ENCODE measurements at regions not wholly inside any gene's neighbourhood (a gene's known extent, or its start where the extent isn't known, plus 50 kb on each side); places are given as distances from the start of the nearest gene placed in this dataset.
"Not testable (repeated sequence)": the region's sequence is repeated elsewhere in the genome, so short reads cannot be mapped to it uniquely, and the experiment has no call there.

DNA sequence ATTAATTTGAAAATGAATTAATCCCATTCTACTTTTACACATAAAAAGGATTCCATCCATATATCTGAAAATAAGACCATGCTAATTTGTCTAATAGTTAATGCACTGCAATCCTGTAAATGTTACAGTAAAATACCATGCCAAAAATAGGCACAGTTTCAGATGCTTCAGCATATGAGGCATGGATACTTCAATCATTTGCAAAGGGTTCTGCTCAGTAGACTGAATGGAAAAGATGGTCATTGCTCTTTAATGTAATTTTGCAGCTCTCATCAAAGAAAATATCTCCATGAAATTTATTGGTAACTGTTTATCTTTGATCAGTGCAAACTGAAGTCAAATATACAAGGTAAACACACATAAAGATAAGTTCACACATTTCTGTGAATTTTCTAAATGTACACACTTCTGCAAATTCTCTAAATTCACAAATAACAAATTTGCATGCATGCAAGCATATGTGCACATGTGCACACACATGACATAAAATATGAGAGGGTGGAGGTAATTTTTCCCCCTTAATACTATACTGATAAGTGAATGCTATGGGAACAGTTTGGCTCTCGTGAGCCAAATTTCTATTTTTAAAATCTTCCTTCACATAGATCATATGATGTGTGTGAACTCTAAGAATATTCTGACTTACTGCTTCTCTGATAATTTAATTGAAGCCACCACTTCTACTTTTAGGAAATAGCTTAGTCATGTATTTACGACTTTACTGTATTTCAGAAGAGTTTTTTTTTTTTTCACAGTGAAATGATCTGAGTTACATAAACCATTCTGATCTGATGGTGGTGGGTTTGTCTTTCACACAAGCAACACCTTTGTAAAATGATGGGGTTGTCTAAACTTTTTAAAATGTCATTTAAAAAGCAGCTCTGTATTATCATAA is 996.8 kb upstream of the CITED2 start:
- in situ Hi-C loops (cut with HindIII; ENCODE audit: low sequenced_read_pairs) = no loop called here
- DNase-seq (ENCODE audit: low spot score) = no peak

DNA sequence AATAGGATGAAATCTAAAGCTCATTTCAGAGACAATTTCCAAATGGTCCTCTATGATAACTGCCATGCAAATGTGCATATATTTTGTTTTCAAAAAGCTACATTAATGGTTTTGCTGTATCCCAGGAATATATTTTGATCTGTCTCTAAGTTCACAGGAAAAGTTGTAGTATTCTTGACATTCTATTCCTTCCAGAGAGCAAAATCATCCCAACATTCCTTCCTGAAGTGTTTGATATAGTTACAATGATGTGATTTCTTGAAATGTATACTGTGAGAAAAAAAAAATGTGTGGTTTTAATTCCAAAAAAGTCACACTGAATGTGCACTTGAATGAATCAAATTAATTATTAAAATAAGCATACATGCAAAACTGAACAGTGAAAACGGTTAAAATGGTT is 996.0 kb upstream of the CITED2 start:
- in situ Hi-C loops (cut with HindIII; ENCODE audit: low sequenced_read_pairs) = no loop called here
- no peak for DNase-seq (ENCODE audit: low spot score)

DNA sequence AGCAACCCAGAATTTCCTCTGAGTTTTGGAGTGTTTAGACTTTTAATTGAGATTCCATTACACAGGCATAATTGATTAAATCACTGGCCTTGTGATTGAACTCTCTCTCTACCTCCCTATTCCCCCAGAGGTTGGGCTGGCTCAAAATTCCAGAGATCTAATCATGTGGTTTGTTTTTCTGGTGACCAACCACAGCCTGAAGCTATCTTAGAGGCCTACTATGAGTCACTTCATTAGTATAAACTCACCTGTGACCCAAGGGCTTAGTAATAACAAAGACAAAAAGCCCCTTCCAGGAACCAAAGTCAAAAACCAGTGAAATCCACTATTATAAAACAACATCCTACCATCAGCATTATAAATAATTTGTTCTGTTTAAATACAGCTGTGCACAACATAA is 992.5 kb upstream of the CITED2 start:
- in situ Hi-C loops (cut with HindIII; ENCODE audit: low sequenced_read_pairs) = no loop called here
- DNase-seq (ENCODE audit: low spot score) = no peak

DNA sequence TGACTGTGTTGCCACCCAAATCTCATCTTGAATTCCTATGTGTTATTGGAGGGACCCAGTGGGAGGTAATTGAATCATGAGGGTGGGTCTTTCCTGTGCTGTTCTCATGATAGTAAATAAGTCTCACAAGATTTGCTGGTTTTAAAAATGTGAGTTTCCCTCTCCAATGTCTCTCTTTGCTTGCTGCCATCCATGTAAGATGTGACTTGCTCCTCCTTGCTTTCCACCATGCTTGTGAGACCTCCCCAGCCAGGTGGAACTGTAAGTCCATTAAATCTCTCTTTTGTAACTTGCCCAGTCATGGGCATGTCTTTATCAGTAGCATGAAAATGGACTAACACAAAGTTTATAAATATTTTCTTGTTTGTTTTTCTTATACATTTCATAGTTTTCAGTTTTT is 990.5 kb upstream of the CITED2 start:
- in situ Hi-C loops (cut with HindIII; ENCODE audit: low sequenced_read_pairs) = no loop called here
- DNase-seq (ENCODE audit: low spot score) = no peak

DNA sequence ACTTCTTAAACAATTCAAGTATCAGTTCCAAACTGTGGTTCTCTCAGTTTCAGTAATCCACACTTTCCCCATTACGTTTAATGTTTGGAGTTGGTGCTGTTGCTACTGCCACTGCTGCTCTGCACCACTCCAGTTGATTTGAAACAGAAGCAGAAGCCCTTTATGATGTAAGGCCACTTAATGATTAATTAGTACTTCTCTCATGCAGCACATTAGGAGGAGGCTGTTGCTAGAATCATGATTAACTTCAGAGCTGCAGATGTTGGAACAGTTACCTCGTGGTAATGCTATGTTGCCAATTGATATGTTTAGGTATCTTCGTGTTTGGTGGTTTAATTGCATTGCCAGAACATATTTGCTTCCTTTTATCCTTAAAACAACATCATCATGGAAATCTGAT is 986.2 kb upstream of the CITED2 start:
- no peak for DNase-seq (ENCODE audit: low spot score)
- in situ Hi-C loops (cut with HindIII; ENCODE audit: low sequenced_read_pairs) = no loop called here

DNA sequence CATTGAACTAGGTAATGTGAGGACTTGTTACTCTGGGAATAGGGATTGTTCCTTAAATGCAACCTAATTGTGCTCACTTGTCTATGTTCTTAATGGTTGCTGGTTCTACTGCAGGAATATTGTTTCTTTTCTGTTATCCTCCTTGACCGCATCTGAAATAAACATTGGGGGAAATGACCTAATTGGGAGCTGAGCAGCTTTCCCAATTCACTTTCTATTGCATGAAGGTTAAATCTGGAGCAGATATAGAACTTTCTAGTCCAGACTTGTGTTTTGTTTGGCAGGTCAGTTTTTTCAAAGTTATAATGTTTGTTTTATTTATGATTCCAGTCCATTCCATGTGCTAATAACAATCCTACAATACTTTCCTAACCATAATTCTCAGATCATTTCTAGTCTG is 981.0 kb upstream of the CITED2 start:
- DNase-seq (ENCODE audit: low spot score) = no peak
- in situ Hi-C loops (cut with HindIII; ENCODE audit: low sequenced_read_pairs) = no loop called here

DNA sequence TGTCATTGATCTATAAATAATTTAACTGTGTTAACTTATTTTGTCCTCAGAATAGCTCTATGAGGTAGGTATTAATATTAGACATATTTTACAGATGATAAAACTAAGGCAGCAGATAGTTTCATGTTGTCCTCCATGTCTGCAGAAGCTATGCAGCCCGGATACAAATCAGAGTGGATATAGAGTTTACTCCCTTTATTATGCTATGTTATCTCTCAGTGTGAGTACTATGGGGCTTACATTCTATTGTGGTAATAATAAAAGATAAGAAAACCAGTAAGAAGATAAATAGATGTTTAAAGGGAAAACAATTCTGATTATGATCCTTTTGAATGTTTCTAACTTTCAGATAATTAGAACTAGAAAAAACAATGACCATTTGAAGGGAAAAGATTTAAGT is 979.8 kb upstream of the CITED2 start:
- no peak for DNase-seq (ENCODE audit: low spot score)
- in situ Hi-C loops (cut with HindIII; ENCODE audit: low sequenced_read_pairs) = no loop called here

DNA sequence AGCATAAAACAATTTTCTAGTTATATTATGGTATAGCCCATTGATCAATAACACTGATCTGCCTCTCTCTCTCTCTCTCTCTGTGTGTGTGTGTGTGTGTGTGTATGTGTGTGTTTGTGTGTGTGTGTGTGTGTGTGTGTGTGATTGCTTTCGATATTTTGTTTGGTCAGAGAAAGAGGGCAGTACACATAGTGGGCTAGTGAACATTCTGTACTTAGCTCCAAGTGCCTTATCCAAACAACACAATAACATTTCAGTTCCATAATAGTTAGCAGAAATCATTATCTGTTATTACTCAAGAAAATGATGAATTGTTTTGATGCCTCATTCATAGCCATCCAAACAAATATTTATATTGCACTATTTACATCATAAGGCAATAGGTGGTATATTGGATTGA is 979.1 kb upstream of the CITED2 start:
- DNase-seq (ENCODE audit: low spot score) = no peak
- in situ Hi-C loops (cut with HindIII; ENCODE audit: low sequenced_read_pairs) = no loop called here

DNA sequence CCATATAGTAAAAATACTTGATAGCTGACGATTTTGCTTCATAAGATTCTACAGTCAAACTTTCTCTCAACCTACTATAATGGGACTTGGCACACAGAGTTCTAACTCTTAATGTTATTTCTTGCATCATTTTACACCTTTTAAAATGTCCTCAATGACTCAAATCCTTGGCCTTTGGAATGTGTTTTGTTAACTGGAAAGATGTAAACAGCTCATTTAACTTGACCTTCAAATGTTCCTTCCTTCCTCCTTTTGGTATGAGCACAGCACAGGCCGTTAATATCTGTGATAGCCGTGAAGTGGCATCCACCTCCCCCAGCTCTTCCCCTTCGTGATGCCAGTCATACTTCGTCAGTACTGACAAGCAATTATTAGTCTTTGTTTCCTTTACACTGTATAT is 972.0 kb upstream of the CITED2 start:
- in situ Hi-C loops (cut with HindIII; ENCODE audit: low sequenced_read_pairs) = no loop called here
- DNase-seq (ENCODE audit: low spot score) = no peak

DNA sequence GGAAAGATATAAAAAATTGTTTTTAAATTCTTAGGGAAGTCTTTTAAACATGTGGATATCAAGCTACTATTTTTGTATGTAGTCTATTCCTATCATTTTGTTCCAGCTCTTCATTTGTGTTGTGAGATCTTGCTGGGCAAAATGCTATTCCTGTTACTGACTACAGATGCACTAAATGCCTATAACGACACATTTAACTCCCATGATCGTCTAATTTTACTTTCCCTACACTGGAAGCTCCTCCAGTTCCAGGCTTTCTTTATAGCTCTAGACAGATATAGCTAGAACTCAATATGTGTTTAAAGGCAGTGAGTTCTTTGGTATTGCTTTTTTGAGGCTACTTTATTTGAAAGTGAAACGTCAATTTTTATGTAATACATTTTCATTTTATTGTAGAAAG is 971.5 kb upstream of the CITED2 start:
- in situ Hi-C loops (cut with HindIII; ENCODE audit: low sequenced_read_pairs) = no loop called here
- no peak for DNase-seq (ENCODE audit: low spot score)

DNA sequence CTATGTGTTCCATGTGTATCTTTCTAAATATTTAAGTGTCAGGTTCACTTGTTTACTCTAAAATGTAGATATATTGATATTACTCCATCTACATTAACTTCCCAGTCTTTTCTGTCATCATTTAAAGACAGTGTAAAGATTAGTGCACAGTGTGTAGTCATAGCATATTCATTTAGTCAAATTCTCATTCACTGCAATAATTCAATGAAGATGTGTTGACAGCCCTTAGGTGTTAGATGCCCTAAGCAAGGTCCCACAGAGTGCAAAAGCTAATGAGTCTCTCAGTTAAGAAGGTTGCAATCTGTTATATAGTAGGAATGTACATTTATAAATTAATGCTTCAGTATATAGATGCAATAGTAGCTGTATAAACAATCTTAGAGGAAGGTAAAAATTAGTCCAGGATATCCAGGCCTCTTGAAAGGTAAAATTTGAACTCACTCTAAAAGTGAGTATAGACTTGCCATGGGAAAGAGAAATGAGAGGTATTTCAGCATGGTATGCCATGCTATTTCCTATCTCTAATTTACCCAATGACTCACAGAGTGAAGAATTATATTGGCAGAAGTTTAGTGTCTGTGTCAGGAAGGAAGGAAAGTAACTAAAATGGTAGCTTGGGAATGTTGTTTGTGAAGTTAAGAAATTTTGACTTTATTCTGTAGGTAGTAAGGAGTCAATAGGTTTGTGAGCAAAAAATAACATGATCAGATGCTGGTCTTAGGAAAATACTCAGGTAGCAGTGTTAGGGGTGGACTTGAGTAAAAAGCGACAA is 969.9 kb upstream of the CITED2 start:
- in situ Hi-C loops (cut with HindIII; ENCODE audit: low sequenced_read_pairs) = no loop called here
- no peak for DNase-seq (ENCODE audit: low spot score)

DNA sequence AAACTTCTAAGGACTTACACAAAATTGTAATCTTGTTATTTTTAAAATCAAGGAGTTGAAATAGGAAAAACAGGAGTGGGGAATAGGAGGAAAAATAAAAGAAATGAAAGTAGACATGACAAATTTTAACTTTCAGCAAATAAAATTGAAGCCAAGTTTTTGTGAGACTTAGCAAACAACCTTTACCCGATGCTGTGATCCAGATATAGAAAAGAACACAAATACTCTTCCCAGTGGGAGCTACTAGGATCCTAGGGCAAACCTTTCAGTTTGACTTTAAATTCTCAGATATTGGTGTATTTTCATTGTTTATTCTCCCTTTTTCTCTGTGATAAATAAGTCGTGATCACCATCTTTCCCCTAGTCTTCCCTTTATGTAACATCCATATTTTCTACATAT is 968.7 kb upstream of the CITED2 start:
- DNase-seq (ENCODE audit: low spot score) = no peak
- in situ Hi-C loops (cut with HindIII; ENCODE audit: low sequenced_read_pairs) = no loop called here

DNA sequence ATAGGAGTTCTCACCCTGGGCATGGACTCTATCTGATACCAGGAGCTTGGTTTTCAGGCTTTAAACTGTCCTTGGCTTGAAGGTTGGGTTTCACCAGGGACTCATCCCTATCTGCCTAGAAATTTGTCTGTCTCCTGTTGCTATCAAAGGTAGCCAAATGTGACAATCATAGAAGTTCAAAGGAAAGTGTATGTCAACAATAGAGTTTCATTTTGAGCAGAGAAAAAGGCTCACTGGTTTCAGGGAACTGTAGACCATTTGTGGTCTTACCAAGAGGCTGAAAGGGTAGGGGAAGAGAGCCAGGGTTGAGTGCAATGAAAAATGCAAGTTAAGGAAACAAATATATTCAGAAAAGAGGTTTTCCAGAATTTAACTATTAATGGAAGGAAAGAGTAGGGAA is 966.8 kb upstream of the CITED2 start:
- in situ Hi-C loops (cut with HindIII; ENCODE audit: low sequenced_read_pairs) = no loop called here
- DNase-seq (ENCODE audit: low spot score) = no peak

DNA sequence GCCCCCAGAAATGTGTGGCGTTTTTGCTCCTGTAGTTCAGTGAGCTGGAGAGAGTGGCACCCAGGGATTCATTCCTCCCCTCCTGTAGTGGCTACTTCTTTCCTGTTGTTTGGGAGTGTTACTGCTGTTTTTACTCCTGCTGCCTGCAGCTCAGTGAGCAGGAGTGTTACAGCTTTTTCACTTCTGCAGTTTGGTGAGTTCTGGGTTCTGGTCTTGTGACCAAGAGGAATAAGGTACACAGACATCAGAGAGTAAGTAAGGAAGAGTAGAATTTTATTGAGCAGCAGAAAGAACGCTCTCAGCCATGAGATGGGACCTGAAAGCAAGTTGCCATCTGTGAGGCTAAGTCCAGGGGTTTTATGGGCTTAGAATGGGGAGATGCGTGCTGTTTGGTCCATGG is 966.3 kb upstream of the CITED2 start:
- in situ Hi-C loops (cut with HindIII; ENCODE audit: low sequenced_read_pairs) = no loop called here
- DNase-seq (ENCODE audit: low spot score) = no peak

DNA sequence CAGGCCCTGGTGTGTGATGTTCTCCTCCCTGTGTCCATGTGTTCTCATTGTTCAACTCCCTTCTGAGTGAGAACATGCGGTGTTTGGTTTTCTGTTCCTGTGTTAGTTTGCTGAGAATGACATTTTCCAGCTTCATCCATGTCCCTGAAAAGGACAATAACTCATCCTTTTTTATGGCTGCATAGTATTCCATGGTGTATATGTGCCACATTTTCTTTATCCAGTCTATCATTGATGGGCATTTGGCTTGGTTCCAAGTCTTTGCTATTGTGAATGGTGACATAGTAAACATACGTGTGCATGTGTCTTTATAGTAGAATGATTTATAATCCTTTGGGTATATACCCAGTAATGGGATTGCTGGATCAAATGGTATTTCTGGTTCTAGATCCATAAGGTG is 964.6 kb upstream of the CITED2 start:
- in situ Hi-C loops (cut with HindIII; ENCODE audit: low sequenced_read_pairs) = not testable (repeated sequence)

DNA sequence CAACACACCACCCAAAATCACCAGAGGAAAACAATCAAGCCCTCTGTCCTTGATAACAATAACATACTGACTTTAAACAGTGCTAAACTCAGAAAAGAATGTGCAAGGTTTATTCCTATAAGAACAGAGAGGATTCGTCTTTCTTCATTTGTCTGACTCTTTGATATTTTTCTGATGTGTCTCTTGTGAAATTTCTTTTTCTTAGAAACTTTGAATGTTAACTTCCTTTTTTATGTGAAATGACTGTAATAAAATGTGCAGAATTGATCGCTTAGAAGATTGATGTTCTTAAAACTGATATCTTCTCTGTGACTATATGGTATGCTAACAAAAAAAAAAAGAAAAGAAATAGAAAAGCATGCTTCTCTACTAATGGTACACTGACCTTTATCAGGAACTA is 947.4 kb upstream of the CITED2 start:
- in situ Hi-C loops (cut with HindIII; ENCODE audit: low sequenced_read_pairs) = no loop called here
- no peak for DNase-seq (ENCODE audit: low spot score)

More for the DNA sequence above, 964.6 kb upstream of the CITED2 start:
- DNase-seq (ENCODE audit: low spot score) = not testable (repeated sequence)

DNA sequence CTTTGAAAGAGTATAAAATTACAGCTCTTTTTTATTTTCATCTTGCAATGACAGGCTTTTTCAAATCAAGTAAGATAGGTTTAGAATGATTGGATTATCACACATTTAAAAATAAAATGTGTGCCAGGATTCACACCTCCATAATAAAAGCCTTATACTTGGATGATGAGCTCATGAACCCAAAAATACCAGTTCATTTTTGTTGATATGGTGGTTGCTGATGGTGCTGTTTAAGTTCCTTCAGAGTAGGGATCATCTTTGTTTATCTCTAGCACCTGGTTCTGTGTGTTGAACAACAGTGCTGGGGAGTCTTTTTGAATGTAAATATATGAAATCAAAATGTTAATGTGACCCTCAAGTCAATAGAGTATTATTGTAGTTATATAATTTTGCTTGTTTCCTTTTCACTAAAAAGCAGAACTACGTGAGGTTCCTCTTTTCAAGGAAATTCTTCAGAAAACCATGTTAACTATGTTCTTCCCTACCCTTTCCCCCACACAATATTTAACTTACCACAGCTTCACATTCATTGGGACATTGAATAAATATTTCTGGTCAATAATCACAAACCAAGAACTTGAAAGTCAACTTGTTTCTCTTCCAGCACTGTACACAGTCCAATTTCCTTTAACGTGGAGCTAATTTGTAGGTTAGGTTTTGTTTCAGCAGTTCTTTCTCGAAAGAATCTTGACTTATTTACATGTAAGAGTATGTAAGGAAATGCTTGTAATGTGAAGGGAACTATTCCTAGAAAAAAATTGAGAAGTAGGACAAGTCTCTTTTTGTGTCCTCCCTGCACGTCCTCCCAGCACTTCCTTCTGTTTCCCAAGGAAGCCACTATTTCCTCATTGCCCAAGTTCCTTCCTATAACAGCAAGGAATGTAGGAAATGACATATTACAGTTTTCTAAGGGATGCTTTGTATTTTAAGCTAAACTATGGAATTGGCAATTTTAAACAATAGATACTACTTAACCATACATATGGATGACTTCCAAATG is 945.9 kb upstream of the CITED2 start:
- no peak for DNase-seq (ENCODE audit: low spot score)
- in situ Hi-C loops (cut with HindIII; ENCODE audit: low sequenced_read_pairs) = no loop called here

DNA sequence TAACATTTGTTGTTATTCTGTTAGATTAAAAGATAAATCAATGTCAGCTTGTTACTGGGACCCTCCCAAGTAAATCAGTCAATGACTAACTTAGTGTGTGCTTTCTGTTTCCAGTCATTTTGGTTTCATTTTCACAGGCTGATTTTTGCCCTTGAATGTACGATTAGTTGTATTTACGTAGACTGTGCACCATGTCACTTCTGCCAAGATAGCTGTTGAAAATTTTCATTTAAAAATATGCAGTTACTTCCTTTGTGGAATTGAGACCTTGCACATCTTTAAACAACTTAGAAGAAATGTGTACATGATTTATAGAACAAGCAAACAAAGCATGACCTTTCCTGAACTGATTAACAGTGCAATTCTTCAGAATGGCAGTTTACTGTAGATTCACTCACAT is 944.8 kb upstream of the CITED2 start:
- in situ Hi-C loops (cut with HindIII; ENCODE audit: low sequenced_read_pairs) = no loop called here
- no peak for DNase-seq (ENCODE audit: low spot score)

DNA sequence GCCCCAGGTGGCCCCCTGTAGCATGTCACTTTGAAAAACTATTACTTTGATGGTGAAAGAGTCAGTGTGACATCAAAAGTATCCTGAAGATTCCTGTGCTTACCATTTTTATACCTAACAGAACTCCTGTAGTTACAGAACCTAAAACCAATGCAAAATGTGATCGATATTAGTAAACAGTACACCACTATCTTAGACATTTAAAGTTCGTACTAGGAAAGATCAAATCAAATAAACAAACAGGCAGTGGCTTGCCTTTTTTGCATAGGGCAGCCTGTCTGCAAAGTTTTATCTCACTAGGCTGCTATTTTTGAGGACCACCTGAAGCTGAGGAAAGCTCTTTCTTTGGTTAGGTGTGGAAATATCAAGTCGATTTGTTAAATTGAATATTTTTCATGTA is 944.0 kb upstream of the CITED2 start:
- no peak for DNase-seq (ENCODE audit: low spot score)
- in situ Hi-C loops (cut with HindIII; ENCODE audit: low sequenced_read_pairs) = no loop called here

DNA sequence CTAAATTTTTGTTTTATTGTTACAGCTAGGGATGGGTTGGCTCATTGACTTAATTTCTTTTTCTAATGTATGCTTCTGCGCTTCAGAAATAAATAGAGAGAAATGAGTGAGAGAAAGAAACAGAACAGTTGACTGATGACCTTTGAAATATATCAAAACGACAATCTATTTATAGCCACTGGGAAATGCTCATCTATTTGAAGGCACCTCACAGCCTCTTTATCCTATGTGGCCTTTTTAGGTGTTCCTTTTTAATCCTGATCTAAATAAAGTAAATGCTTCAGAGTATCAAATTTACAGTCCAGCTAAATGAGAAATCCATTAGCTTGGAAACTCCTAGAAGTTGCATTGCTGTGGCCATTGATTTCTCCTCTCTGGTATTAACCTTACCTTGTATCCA is 943.5 kb upstream of the CITED2 start:
- in situ Hi-C loops (cut with HindIII; ENCODE audit: low sequenced_read_pairs) = no loop called here
- no peak for DNase-seq (ENCODE audit: low spot score)
